A549 (cell line): ENCODE measurements at regions not wholly inside any gene's neighbourhood (a gene's known extent, or its start where the extent isn't known, plus 50 kb on each side); places are given as distances from the start of the nearest gene placed in this dataset.

Source experiments
- ATAC-seq, 2 experiments: fragments of 200-7000 bp in 1 of 2; fragments of >200 bp in 1 of 2; cut with Nextera tagmentation in 1 of 2; cut with Tn5 transposase in 1 of 2; 3 replicates each; pipeline versions ENCODE4 v1.8.0 to v1.9.1; 2018 to 2020; ENCODE audit warnings: mild to moderate bottlenecking in 1 of 2, moderate library complexity in 1 of 2
- CTCF ChIA-PET: fragments of 300-600 bp; sonication (Branson Sonifier 250); formaldehyde crosslinking; extraction: SDS; loops from one replicate; lab custom pipeline; 2021; ENCODE audit warnings: antibody characterized with exemption, inconsistent platforms; lab: Yijun Ruan, JAX
- POLR2A ChIA-PET: fragments of 350-600 bp; formaldehyde crosslinking; extraction: SDS; loops from one replicate; lab custom pipeline; 2021; ENCODE audit warnings: antibody characterized with exemption, inconsistent platforms; lab: Yijun Ruan, JAX
- DNase-seq, 2 experiments: peaks; one replicate each; pipeline versions ENCODE4 v3.0.0 to v3.0.0-alpha.2; 2011 to 2016; ENCODE audit warnings: low read depth in 1 of 2, low spot score in 1 of 2
- FAIRE-seq: peaks from 2 replicates; lab custom pipeline; 2011; peaks lifted over from hg19 to GRCh38; lab: Jason Lieb, UNC
- H3K27ac ChIP-seq, 2 experiments: fragments of >200 bp; sonication (Bioruptor Twin); formaldehyde crosslinking; 3 replicates each; pipeline ENCODE4 v1.5.1; 2016 to 2017
- H3K4me1 ChIP-seq: fragments of >200 bp; sonication (Bioruptor Twin); formaldehyde crosslinking; 3 replicates; pipeline ENCODE4 v1.6.1; 2016
- H3K4me2 ChIP-seq: fragments of >200 bp; sonication (Bioruptor Twin); formaldehyde crosslinking; 3 replicates; pipeline ENCODE4 v1.6.1; 2016
- H3K4me3 ChIP-seq: fragments of >200 bp; sonication (Bioruptor Twin); formaldehyde crosslinking; 3 replicates; pipeline ENCODE4 v1.5.1; 2016
- H3K9me3 ChIP-seq: fragments of >200 bp; sonication (Bioruptor Twin); formaldehyde crosslinking; 3 replicates; pipeline ENCODE4 v1.6.1; 2016
- BCL3 ChIP-seq: fragments of >200 bp; sonication (Bioruptor Twin); formaldehyde crosslinking; IDR thresholded peaks from 3 replicates; pipeline ENCODE4 v1.6.1; 2016
- CBX2 ChIP-seq: fragments of 200-600 bp; sonication (generic); IDR thresholded peaks from 2 replicates; pipeline ENCODE4 v1.6.1; 2016; ENCODE audit warnings: low read depth, mild to moderate bottlenecking, borderline replicate concordance
- CHD4 ChIP-seq: fragments of 200-600 bp; sonication (generic); IDR thresholded peaks from 2 replicates; pipeline ENCODE4 v1.6.1; 2016; ENCODE audit warnings: antibody characterized with exemption, mild to moderate bottlenecking, borderline replicate concordance
- ESRRA ChIP-seq: fragments of 150-350 bp; IDR thresholded peaks from 2 replicates; pipeline ENCODE4 v1.6.1; 2014; ENCODE audit warnings: mild to moderate bottlenecking, low read length, borderline replicate concordance
- FOSL2 ChIP-seq, 2 experiments: fragments of 450-650 bp in 1 of 2; fragments of >200 bp in 1 of 2; sonication (Bioruptor Twin) in 1 of 2; formaldehyde crosslinking; IDR thresholded peaks; 2 replicates each; pipeline versions ENCODE4 v1.5.0 to v1.6.1; 2016 to 2020; ENCODE audit warnings: mild to moderate bottlenecking in 1 of 2, moderate library complexity in 1 of 2
- FOXS1 ChIP-seq: fragments of 250-450 bp; sonication (Bioruptor Pico); IDR thresholded peaks from 2 replicates; pipeline ENCODE4 v1.5.0; 2020; ENCODE audit warnings: mild to moderate bottlenecking, moderate library complexity
- GATA3 ChIP-seq: IDR thresholded peaks from 2 replicates; pipeline ENCODE4 v1.6.1; 2012; ENCODE audit warnings: borderline replicate concordance
- HDAC2 ChIP-seq: fragments of 200-600 bp; sonication (generic); IDR thresholded peaks from 2 replicates; pipeline ENCODE4 v1.6.1; 2016
- HEYL ChIP-seq: fragments of 250-450 bp; sonication (Bioruptor Pico); IDR thresholded peaks from 2 replicates; pipeline ENCODE4 v1.8.0; 2021; ENCODE audit warnings: mild to moderate bottlenecking, moderate library complexity
- HMGXB4 ChIP-seq: fragments of 250-450 bp; sonication (Bioruptor Pico); IDR thresholded peaks from 2 replicates; pipeline ENCODE4 v1.5.0; 2021; ENCODE audit warnings: mild to moderate bottlenecking, moderate library complexity, borderline replicate concordance
- HOXB13 ChIP-seq: fragments of 250-450 bp; sonication (Bioruptor Pico); IDR thresholded peaks from 2 replicates; pipeline ENCODE4 v1.5.0; 2020; ENCODE audit warnings: low read depth, mild to moderate bottlenecking, moderate library complexity
- HOXB5 ChIP-seq: fragments of 250-450 bp; sonication (Bioruptor Pico); IDR thresholded peaks from 2 replicates; pipeline ENCODE4 v1.5.0; 2020; ENCODE audit warnings: mild to moderate bottlenecking, moderate library complexity
- JUN ChIP-seq, 2 experiments: fragments of >200 bp; sonication (Bioruptor Twin); formaldehyde crosslinking; IDR thresholded peaks; 2 replicates in 1 of 2; 3 replicates in 1 of 2; pipeline ENCODE4 v1.6.1; 2016 to 2017
- KDM5A ChIP-seq: fragments of 200-600 bp; sonication (generic); IDR thresholded peaks from 2 replicates; pipeline ENCODE4 v1.6.1; 2016; ENCODE audit warnings: antibody characterized with exemption, mild to moderate bottlenecking
- MYC ChIP-seq: IDR thresholded peaks from 2 replicates; pipeline ENCODE4 v1.6.1; 2012; ENCODE audit warnings: mild to moderate bottlenecking, inconsistent platforms, low read length, improper control_type of control experiment, borderline replicate concordance
- NFE2L2 ChIP-seq: fragments of 150-350 bp; conservative IDR thresholded peaks from 2 replicates; pipeline ENCODE4 v1.6.1; 2014; ENCODE audit warnings: low read length
- NPAS2 ChIP-seq: fragments of 250-450 bp; sonication (Bioruptor Pico); IDR thresholded peaks from 2 replicates; pipeline ENCODE4 v1.8.0; 2022; ENCODE audit warnings: mild to moderate bottlenecking, moderate library complexity, borderline replicate concordance
- NR3C1 ChIP-seq: fragments of >200 bp; sonication (Bioruptor Twin); formaldehyde crosslinking; IDR thresholded peaks from 3 replicates; pipeline ENCODE4 v1.6.1; 2017
- POLR2A ChIP-seq: IDR thresholded peaks from 2 replicates; pipeline ENCODE4 v1.6.1; 2012; ENCODE audit warnings: mild to moderate bottlenecking, low read length
- POLR2AphosphoS2 ChIP-seq: conservative IDR thresholded peaks from 2 replicates; pipeline ENCODE4 v1.6.1; 2012; ENCODE audit warnings: low read length, improper control_type of control experiment, inconsistent platforms
- RCOR1 ChIP-seq: fragments of 150-350 bp; IDR thresholded peaks from 2 replicates; pipeline ENCODE4 v1.6.1; 2014; ENCODE audit warnings: antibody characterized with exemption, low read length, low read depth
- SMC3 ChIP-seq: fragments of >200 bp; sonication (Bioruptor Twin); formaldehyde crosslinking; IDR thresholded peaks from 3 replicates; pipeline ENCODE4 v1.6.1; 2018; ENCODE audit warnings: inconsistent platforms
- SREBF2 ChIP-seq: fragments of 450-650 bp; IDR thresholded peaks from 2 replicates; pipeline ENCODE4 v1.6.1; 2014; ENCODE audit warnings: mild to moderate bottlenecking, moderate library complexity
- TFCP2L1 ChIP-seq: fragments of 250-450 bp; sonication (Bioruptor Pico); IDR thresholded peaks from 2 replicates; pipeline ENCODE4 v1.5.0; 2021; ENCODE audit warnings: mild to moderate bottlenecking
- ZSCAN20 ChIP-seq: fragments of 250-450 bp; sonication (Bioruptor Pico); IDR thresholded peaks from 2 replicates; pipeline ENCODE4 v1.8.0; 2022; ENCODE audit warnings: mild to moderate bottlenecking, moderate library complexity
- WGBS: methylation state at CpG from one replicate; pipeline ENCODE4 v1.1.6; 2017; ENCODE audit errors: missing lambda C conversion rate; 5-methylcytosine and 5-hydroxymethylcytosine counted together
- TF ChIP-seq, protein P1 (sequence below): fragments of 250-450 bp; sonication (Bioruptor Pico); IDR thresholded peaks from 2 replicates; pipeline ENCODE4 v1.5.0; 2020; ENCODE audit warnings: low read depth, mild to moderate bottlenecking, moderate library complexity
- TF ChIP-seq, protein P2 (sequence below): IDR thresholded peaks from 2 replicates; pipeline ENCODE4 v1.6.1; 2012; ENCODE audit warnings: low read depth, borderline replicate concordance
- TF ChIP-seq, protein P3 (sequence below): fragments of 450-650 bp; IDR thresholded peaks from 2 replicates; pipeline ENCODE4 v1.6.1; 2014; ENCODE audit warnings: antibody characterized with exemption

GRCh38 chr21:31501926-31502325, 157.6 kb upstream of the SOD1 start:
- ATAC-seq, result no peak
- Histone ChIP-seq H3K4me3 (no peak overlapping the region), H3K9me3 (no peaks in the 10 kb centered on the region), H3K4me1 (no peaks in the 10 kb centered on the region), H3K4me2 (no peak overlapping the region), H3K27ac (no peak overlapping the region)
- no peak for TF ChIP-seq TFCP2L1 (CRISPR knock-in tag)
- TF ChIP-seq JUN (IDR thresholded peaks at IDR 0.05), result no peak
- no peak for TF ChIP-seq NPAS2 (CRISPR knock-in tag)
- no peak for TF ChIP-seq POLR2A
- TF ChIP-seq, protein P1, sequence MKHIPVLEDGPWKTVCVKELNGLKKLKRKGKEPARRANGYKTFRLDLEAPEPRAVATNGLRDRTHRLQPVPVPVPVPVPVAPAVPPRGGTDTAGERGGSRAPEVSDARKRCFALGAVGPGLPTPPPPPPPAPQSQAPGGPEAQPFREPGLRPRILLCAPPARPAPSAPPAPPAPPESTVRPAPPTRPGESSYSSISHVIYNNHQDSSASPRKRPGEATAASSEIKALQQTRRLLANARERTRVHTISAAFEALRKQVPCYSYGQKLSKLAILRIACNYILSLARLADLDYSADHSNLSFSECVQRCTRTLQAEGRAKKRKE (CRISPR knock-in tag), result no peak
- no peak for TF ChIP-seq ZSCAN20 (CRISPR knock-in tag)
- no peak for TF ChIP-seq SMC3
- TF ChIP-seq RCOR1, result no peak
- TF ChIP-seq HEYL, result no peak
- no peak for TF ChIP-seq HOXB13
- no peak for TF ChIP-seq FOSL2 (IDR thresholded peaks at IDR 0.05)
- no peak for TF ChIP-seq FOSL2 (CRISPR knock-in tag; IDR thresholded peaks at IDR 0.05)
- TF ChIP-seq MYC, result no peak
- no peak for TF ChIP-seq GATA3
- no peak for TF ChIP-seq POLR2AphosphoS2
- FAIRE-seq, result no peak
- 62% methylated on average over 5 of the region's 5 CpGs for WGBS
- ChIA-PET POLR2A (no interaction called here), CTCF (no interaction called here)
- no peak for DNase-seq

DNA sequence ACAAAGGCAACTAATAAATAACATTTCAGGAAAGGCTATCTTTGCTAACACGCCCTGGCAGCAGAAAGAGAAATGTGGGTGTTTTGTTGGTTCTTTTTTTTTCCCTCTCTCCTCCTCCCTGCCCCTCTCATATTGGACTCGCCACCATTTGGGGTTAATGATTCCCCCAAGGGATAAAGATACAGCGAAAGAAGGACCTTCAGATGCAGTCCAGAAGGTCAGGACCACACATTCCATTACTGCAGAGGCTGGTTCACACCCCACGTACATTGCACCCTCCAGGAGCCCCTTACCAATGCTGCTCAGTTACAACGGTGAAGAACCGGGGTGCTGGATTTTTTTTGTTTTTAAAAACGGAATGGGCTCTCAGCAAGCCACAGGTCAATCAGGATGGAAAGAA, 156.9 kb upstream of the TIAM1 start:
- WGBS, result 38% methylated on average over 7 of the region's 7 CpGs
- ATAC-seq (no peak), FAIRE-seq (no peak), DNase-seq (no peak)
- H3K27ac ChIP-seq, result no peak overlapping the region
- H3K4me3 ChIP-seq, result no peak overlapping the region
- ChIA-PET POLR2A (no interaction called here), CTCF (no interaction called here)
- H3K4me1 ChIP-seq, result no peaks in the 10 kb centered on the region
- no peaks in the 10 kb centered on the region for H3K9me3 ChIP-seq
- no peak overlapping the region for H3K4me2 ChIP-seq
- TF ChIP-seq SREBF2 (no peak), NPAS2 (CRISPR knock-in tag) (no peak), HOXB13 (no peak), GATA3 (no peak), NFE2L2 (no peak), KDM5A (no peak), NR3C1 (no peak), BCL3 (no peak), HOXB5 (CRISPR knock-in tag) (no peak)
- TF ChIP-seq, protein P2, sequence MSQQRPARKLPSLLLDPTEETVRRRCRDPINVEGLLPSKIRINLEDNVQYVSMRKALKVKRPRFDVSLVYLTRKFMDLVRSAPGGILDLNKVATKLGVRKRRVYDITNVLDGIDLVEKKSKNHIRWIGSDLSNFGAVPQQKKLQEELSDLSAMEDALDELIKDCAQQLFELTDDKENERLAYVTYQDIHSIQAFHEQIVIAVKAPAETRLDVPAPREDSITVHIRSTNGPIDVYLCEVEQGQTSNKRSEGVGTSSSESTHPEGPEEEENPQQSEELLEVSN, result no peak
- TF ChIP-seq, all 56 proteins: peak for 0

DNA sequence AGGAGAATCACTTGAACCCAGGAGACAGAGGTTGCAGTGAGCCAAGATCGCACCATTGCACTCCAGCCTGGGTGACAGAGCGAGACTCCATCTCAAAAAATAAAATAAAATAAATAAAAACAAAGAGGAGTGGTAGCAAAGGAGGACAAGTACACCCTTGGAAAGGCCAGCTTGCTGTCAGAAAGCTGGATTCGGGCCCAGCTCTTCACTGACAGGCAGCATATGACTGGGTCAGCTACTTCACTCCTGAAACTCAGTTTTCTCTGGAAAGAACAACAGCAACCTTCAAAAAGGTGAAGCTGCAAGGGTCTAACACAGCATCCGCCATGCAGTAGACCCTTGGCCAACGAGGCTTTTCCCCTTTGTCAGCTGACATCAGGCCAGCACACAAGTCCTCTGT, 156.0 kb upstream of the TIAM1 start:
- no peak for ATAC-seq
- TF ChIP-seq NPAS2 (CRISPR knock-in tag) (no peak), KDM5A (no peak), POLR2A (no peak), FOXS1 (CRISPR knock-in tag) (no peak), CHD4 (no peak), CBX2 (no peak), ESRRA (no peak), HMGXB4 (CRISPR knock-in tag) (no peak), HDAC2 (no peak), SREBF2 (no peak), ZSCAN20 (CRISPR knock-in tag) (no peak), TFCP2L1 (CRISPR knock-in tag) (no peak)
- TF ChIP-seq, protein P3, sequence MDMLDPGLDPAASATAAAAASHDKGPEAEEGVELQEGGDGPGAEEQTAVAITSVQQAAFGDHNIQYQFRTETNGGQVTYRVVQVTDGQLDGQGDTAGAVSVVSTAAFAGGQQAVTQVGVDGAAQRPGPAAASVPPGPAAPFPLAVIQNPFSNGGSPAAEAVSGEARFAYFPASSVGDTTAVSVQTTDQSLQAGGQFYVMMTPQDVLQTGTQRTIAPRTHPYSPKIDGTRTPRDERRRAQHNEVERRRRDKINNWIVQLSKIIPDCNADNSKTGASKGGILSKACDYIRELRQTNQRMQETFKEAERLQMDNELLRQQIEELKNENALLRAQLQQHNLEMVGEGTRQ, result no peak
- TF ChIP-seq, protein P2, result no peak
- TF ChIP-seq, all 56 proteins: peak for 0
- FAIRE-seq (no peak), DNase-seq (no peak)
- ChIA-PET CTCF (no interaction called here), POLR2A (interaction anchor here (0.5 kb wide), 1 partner anchor 113 kb away, joined by 5 read pairs; no protein-coding TSS in a partner anchor)
- H3K4me1 ChIP-seq, result no peaks in the 10 kb centered on the region
- no peak overlapping the region for H3K4me3 ChIP-seq
- no peak overlapping the region for H3K27ac ChIP-seq
- H3K4me2 ChIP-seq, result no peak overlapping the region
- WGBS, result 33% methylated on average over 5 of the region's 5 CpGs
- H3K9me3 ChIP-seq, result no peaks in the 10 kb centered on the region
